A673 (cell line): ENCODE measurements at regions not wholly inside any gene's neighbourhood (a gene's known extent, or its start where the extent isn't known, plus 50 kb on each side); places are given as distances from the start of the nearest gene placed in this dataset.

Experiments used
- BruUV-seq: library from RNA; stranded (reverse); fragments of 400-500 nt; replicated peaks from 2 replicates; lab custom pipeline; 2021; lab: Mats Ljungman, UMichigan
- CTCF ChIA-PET: fragments of 300-600 bp; sonication (Branson Sonifier 250); formaldehyde crosslinking; loops from one replicate; lab custom pipeline; 2022; ENCODE audit warnings: antibody characterized with exemption; lab: Charles Lee
- POLR2A ChIA-PET: fragments of 300-600 bp; sonication (Branson Sonifier 250); formaldehyde crosslinking; loops from one replicate; lab custom pipeline; 2022; ENCODE audit warnings: antibody characterized with exemption; ENCODE audit not compliant: low non-redundant PET; lab: Charles Lee
- DNase-seq: peaks from one replicate; pipeline ENCODE4 v3.0.0-alpha.2; 2015; ENCODE audit warnings: low spot score
- H3K27ac ChIP-seq: fragments of 200-600 bp; sonication (generic); 2 replicates; pipeline ENCODE4 v1.5.1; 2016; ENCODE audit warnings: mixed run types, low read depth, mild to moderate bottlenecking, mixed read lengths, antibody characterized with exemption, low read length; ENCODE audit not compliant: poor library complexity, severe bottlenecking
- H3K27me3 ChIP-seq: fragments of 200-600 bp; sonication (generic); replicated peaks from 2 replicates; pipeline ENCODE4 v1.6.1; 2017; ENCODE audit warnings: mixed run types, low read depth, mild to moderate bottlenecking, mixed read lengths, antibody characterized with exemption, low read length; ENCODE audit not compliant: insufficient read depth, poor library complexity
- H3K36me3 ChIP-seq: fragments of 200-600 bp; sonication (generic); 2 replicates; pipeline ENCODE4 v1.6.1; 2016; ENCODE audit warnings: mixed run types, mild to moderate bottlenecking, mixed read lengths, antibody characterized with exemption, low read length; ENCODE audit not compliant: insufficient read depth, poor library complexity, severe bottlenecking
- H3K4me1 ChIP-seq: fragments of 200-600 bp; sonication (generic); 2 replicates; pipeline ENCODE4 v1.6.1; 2017; ENCODE audit warnings: mixed run types, mild to moderate bottlenecking, mixed read lengths, antibody characterized with exemption, low read length; ENCODE audit not compliant: insufficient read depth, poor library complexity, severe bottlenecking
- H3K4me3 ChIP-seq: fragments of 200-600 bp; sonication (generic); 2 replicates; pipeline ENCODE4 v1.5.1; 2016; ENCODE audit warnings: low read depth, mixed run types, mild to moderate bottlenecking, mixed read lengths, low read length; ENCODE audit not compliant: poor library complexity, severe bottlenecking
- H3K9me3 ChIP-seq: fragments of 200-600 bp; sonication (generic); 2 replicates; pipeline ENCODE4 v1.6.1; 2016; ENCODE audit warnings: mixed run types, low read depth, mild to moderate bottlenecking, mixed read lengths, antibody characterized with exemption, low read length; ENCODE audit not compliant: poor library complexity, severe bottlenecking
- EZH2 ChIP-seq: fragments of 200-600 bp; sonication (generic); IDR thresholded peaks from 2 replicates; pipeline ENCODE4 v1.6.1; 2017; ENCODE audit warnings: borderline replicate concordance, low read depth, mild to moderate bottlenecking, mixed read lengths, antibody characterized with exemption, low read length; ENCODE audit not compliant: poor library complexity, severe bottlenecking
- intact Hi-C: fragments of 100-400 bp; cut with micrococcal nuclease; formaldehyde crosslinking; loops from one replicate; pipeline ENCODE4 v1.10.0; 2022; ENCODE audit not compliant: unreplicated experiment
- TF ChIP-seq, protein P1 (sequence below): fragments of 300-800, 200-600 bp; sonication (generic); conservative IDR thresholded peaks from 2 replicates; pipeline ENCODE4 v1.5.1; 2017; ENCODE audit warnings: low read depth, mild to moderate bottlenecking, antibody characterized with exemption, low read length, moderate library complexity, mixed read lengths

GRCh38 chr6:48809245-48809644, 653.8 kb downstream of the MMUT start:
- TF ChIP-seq, protein P1, sequence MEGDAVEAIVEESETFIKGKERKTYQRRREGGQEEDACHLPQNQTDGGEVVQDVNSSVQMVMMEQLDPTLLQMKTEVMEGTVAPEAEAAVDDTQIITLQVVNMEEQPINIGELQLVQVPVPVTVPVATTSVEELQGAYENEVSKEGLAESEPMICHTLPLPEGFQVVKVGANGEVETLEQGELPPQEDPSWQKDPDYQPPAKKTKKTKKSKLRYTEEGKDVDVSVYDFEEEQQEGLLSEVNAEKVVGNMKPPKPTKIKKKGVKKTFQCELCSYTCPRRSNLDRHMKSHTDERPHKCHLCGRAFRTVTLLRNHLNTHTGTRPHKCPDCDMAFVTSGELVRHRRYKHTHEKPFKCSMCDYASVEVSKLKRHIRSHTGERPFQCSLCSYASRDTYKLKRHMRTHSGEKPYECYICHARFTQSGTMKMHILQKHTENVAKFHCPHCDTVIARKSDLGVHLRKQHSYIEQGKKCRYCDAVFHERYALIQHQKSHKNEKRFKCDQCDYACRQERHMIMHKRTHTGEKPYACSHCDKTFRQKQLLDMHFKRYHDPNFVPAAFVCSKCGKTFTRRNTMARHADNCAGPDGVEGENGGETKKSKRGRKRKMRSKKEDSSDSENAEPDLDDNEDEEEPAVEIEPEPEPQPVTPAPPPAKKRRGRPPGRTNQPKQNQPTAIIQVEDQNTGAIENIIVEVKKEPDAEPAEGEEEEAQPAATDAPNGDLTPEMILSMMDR = no peak
- no peak for TF ChIP-seq EZH2
- intact Hi-C loops = no loop called here
- H3K4me3 ChIP-seq = no peak overlapping the region
- POLR2A ChIA-PET = interaction anchor here (0.7 kb wide), 1 partner anchor 456 kb away, joined by 4 read pairs; no protein-coding TSS in a partner anchor
- H3K36me3 ChIP-seq = no peaks in the 10 kb centered on the region
- DNase-seq = no peak
- no peak overlapping the region for H3K27ac ChIP-seq
- H3K9me3 ChIP-seq = no peaks in the 10 kb centered on the region
- H3K27me3 ChIP-seq = no peaks in the 10 kb centered on the region
- CTCF ChIA-PET = no interaction called here
- H3K4me1 ChIP-seq = no peaks in the 10 kb centered on the region
- no TSS peak for BruUV-seq

- no TSS peak for BruUV-seq
- no peak overlapping the region for H3K27ac ChIP-seq
- DNase-seq = no peak
- intact Hi-C loops = no loop called here
- ChIA-PET POLR2A (no interaction called here), CTCF (no interaction called here)
- H3K4me1 ChIP-seq = no peaks in the 10 kb centered on the region
- TF ChIP-seq EZH2 = no peak
- TF ChIP-seq, protein P1 = no peak
- no peaks in the 10 kb centered on the region for H3K36me3 ChIP-seq
- no peaks in the 10 kb centered on the region for H3K27me3 ChIP-seq
- no peaks in the 10 kb centered on the region for H3K9me3 ChIP-seq
- H3K4me3 ChIP-seq = no peak overlapping the region
Observed at GRCh38 chr6:48798296-48798695, 664.8 kb downstream of the MMUT start.

DNA sequence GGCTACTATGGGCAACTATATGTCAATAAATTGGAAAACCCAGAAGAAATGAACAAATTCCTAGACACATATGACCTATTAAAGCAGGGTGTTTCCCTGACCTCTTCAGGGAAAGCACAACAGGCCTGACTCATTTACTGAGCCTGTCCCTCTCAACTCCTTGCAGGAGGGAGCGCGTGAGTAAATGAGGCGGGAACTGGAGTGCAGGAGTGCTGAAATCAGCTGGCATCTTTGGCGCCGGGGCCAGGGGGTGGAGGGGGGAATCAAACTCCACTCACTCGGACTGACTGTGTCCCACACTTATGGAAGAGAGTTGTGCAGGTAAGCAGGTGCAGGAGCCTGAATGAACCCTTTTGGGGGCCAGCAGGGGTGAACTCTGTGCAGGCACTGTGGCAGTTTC, 671.2 kb upstream of the PTCHD4 start:
- BruUV-seq = no TSS peak
- H3K4me1 ChIP-seq = no peaks in the 10 kb centered on the region
- no peaks in the 10 kb centered on the region for H3K9me3 ChIP-seq
- DNase-seq = no peak
- H3K27me3 ChIP-seq = no peaks in the 10 kb centered on the region
- intact Hi-C loops = no loop called here
- H3K36me3 ChIP-seq = no peaks in the 10 kb centered on the region
- ChIA-PET CTCF (no interaction called here), POLR2A (no interaction called here)
- TF ChIP-seq, protein P1 = no peak
- TF ChIP-seq EZH2 = no peak
- H3K4me3 ChIP-seq = no peak overlapping the region
- no peak overlapping the region for H3K27ac ChIP-seq
